Kidney (tissue), 13 donors: ENCODE measurements at regions not wholly inside any gene's neighbourhood (a gene's known extent, or its start where the extent isn't known, plus 50 kb on each side); places are given as distances from the start of the nearest gene placed in this dataset.
"Not testable (repeated sequence)": the region's sequence is repeated elsewhere in the genome, so short reads cannot be mapped to it uniquely, and the experiment has no call there.

Experiments
- DNase-seq, 5 donors: peaks; one replicate each; pipeline ENCODE4 v3.0.0-alpha.2; 2013 to 2020
- FAIRE-seq: peaks from 2 replicates; lab custom pipeline; 2012; peaks lifted over from hg19 to GRCh38; lab: Jason Lieb, UNC
- H3K27ac ChIP-seq, 2 donors: one replicate each; pipeline ENCODE4 v1.7.0; 2013; ENCODE audit warnings: low read depth in 2 of 2, low read length in 2 of 2, inconsistent platforms in 1 of 2
- H3K27me3 ChIP-seq: one replicate; pipeline ENCODE4 v1.7.1; 2013; ENCODE audit warnings: low read length, inconsistent platforms; ENCODE audit not compliant: control insufficient read depth, insufficient read depth
- H3K36me3 ChIP-seq, 3 donors: one replicate each; pipeline versions ENCODE4 v1.7.0 to v1.7.1; 2013; ENCODE audit warnings: low read length in 3 of 3, control low read depth in 1 of 3, inconsistent platforms in 1 of 3; ENCODE audit not compliant: insufficient read depth in 3 of 3, control insufficient read depth in 2 of 3
- H3K4me1 ChIP-seq, 3 donors: one replicate each; pipeline versions ENCODE4 v1.7.0 to v1.7.1; 2013; ENCODE audit warnings: low read length in 3 of 3, inconsistent platforms in 1 of 3, low read depth in 1 of 3; ENCODE audit not compliant: control insufficient read depth in 2 of 3, insufficient read depth in 2 of 3
- H3K4me3 ChIP-seq, 3 donors: one replicate each; pipeline versions ENCODE4 v1.7.0 to v1.8.1; 2013; ENCODE audit warnings: low read length in 3 of 3, control low read depth in 1 of 3, inconsistent platforms in 1 of 3
- H3K9ac ChIP-seq, 3 donors: one replicate each; pipeline versions ENCODE4 v1.7.0 to v1.7.1; 2013; ENCODE audit warnings: low read length in 3 of 3, control low read depth in 1 of 3, inconsistent platforms in 1 of 3
- H3K9me3 ChIP-seq, 3 donors: one replicate each; pipeline versions ENCODE4 v1.7.0 to v1.7.1; 2013; ENCODE audit warnings: low read length in 3 of 3, control low read depth in 1 of 3, inconsistent platforms in 1 of 3; ENCODE audit not compliant: control insufficient read depth in 2 of 3, insufficient read depth in 1 of 3
- intact Hi-C: fragments of 100-400 bp; cut with DNase I; formaldehyde crosslinking; loops from one replicate; pipeline ENCODE4 v1.11.1; 2022
- TF ChIP-seq, protein P1 (sequence below): IDR thresholded peaks from 3 replicates; pipeline ENCODE4 v1.5.1; 2012; ENCODE audit warnings: mild to moderate bottlenecking, moderate library complexity, borderline replicate concordance; ENCODE audit not compliant: insufficient read depth; ENCODE audit errors: extremely low read depth
- donor health status: control.
- donor health status: control.
- donor health status: control.
- donor health status: control.
- donor health status: control.
- donor health status: DM: yes; HTN: yes; CAD: no.
- donor health status: Normal renal cell carcinoma (clear cell type).

DNA sequence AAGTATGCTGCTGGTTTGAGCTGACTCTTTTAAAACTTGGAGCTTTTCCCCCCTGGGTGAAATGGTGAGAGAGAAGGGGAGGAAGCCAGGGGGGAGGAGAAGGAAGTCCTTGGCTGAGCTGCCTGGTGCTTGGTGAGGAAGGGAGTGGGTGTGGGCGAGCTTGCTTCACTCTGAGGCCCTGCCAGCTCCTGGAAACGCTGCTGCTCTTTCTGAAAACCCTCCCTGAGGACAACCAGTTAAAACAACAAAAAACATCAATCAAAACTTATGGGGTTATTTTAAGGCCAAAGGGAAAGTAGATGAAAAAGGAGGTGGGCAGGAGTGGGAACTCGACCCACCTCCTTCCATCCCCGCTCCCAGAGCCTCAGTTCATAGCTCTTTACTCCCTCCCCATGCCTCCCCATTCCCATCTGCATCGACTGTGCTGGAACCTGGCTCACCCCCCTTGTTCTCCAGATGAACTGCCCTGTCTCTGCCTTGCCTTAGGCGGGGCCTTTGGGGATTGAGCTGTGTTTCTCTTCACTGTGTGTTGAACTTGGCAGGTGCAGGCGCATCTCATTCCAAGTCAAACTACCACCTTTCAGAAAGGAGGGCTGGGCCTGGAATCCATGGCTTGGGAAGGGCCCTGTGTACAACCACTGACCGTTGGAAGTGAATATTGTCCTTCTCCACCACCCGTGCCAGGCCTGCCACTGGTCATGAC lies 166.1 kb downstream of the ZNF621 start:
- H3K9ac ChIP-seq: no peak overlapping the region
- no peak overlapping the region for H3K4me3 ChIP-seq
- intact Hi-C loops: no loop called here
- peaks cover 0 to 8% (median 0%) of the 10 kb centered on the region in 3 donors for H3K4me1 ChIP-seq
- FAIRE-seq (no peak), DNase-seq (peak; percentile 26 to 82 (median 43))
- no peak overlapping the region for H3K27ac ChIP-seq
- H3K27me3 ChIP-seq: no peaks in the 10 kb centered on the region
- H3K9me3 ChIP-seq: no peaks in the 10 kb centered on the region
- TF ChIP-seq, protein P1, sequence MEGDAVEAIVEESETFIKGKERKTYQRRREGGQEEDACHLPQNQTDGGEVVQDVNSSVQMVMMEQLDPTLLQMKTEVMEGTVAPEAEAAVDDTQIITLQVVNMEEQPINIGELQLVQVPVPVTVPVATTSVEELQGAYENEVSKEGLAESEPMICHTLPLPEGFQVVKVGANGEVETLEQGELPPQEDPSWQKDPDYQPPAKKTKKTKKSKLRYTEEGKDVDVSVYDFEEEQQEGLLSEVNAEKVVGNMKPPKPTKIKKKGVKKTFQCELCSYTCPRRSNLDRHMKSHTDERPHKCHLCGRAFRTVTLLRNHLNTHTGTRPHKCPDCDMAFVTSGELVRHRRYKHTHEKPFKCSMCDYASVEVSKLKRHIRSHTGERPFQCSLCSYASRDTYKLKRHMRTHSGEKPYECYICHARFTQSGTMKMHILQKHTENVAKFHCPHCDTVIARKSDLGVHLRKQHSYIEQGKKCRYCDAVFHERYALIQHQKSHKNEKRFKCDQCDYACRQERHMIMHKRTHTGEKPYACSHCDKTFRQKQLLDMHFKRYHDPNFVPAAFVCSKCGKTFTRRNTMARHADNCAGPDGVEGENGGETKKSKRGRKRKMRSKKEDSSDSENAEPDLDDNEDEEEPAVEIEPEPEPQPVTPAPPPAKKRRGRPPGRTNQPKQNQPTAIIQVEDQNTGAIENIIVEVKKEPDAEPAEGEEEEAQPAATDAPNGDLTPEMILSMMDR: no peak
- H3K36me3 ChIP-seq: no peaks in the 10 kb centered on the region

DNA sequence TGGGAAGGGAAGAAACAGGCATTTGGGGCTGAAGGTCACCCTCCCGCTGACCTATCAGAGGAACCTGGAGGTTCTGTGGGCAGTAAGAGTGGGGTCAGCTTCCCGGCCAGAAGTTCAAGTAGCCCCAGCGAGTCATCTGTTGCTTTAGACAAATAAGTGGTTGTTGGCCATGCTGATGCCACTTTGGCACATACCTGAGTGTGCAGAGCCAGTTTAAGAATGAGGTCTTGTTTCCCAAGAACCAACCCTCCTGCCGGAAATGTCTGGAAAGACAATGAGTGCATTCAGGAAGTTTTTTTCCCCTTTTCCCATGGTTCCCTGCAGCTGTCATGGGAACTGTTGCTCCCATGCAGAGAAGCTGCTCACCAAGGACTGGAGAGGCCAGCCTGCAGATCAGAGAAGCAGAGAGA lies 166.7 kb downstream of the ZNF621 start:
- peaks cover 0 to 8% (median 0%) of the 10 kb centered on the region in 3 donors for H3K4me1 ChIP-seq
- peak in 1 of 5 donors; percentile 12 for DNase-seq
- intact Hi-C loops: no loop called here
- no peak overlapping the region for H3K4me3 ChIP-seq
- no peaks in the 10 kb centered on the region for H3K9me3 ChIP-seq
- no peak overlapping the region for H3K27ac ChIP-seq
- H3K36me3 ChIP-seq: no peaks in the 10 kb centered on the region
- H3K27me3 ChIP-seq: no peaks in the 10 kb centered on the region
- TF ChIP-seq, protein P1: no peak
- FAIRE-seq: no peak
- no peak overlapping the region for H3K9ac ChIP-seq

DNA sequence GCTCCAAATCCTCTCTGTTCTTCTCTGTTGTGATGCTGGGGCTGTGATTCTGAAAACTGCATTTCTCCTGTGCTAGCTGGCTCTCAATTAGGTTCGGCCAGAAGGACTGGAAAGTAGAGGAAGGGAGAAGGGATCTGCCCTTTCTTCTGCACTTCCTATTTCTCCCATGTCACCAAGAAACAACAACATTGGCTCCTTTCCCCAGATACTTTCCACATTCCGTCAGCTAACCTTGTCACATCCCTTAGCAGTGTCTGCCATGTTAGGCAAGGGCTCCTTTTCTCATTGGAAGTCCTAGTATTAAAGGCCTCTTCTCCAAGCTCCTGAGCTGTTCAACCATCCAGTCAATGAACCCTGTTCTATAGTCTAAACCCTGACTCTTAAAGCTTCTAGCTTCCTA lies 171.1 kb downstream of the ZNF621 start:
- Histone ChIP-seq H3K27ac (no peak overlapping the region), H3K27me3 (no peaks in the 10 kb centered on the region), H3K4me1 (no peaks in the 10 kb centered on the region), H3K4me3 (no peak overlapping the region), H3K9ac (no peak overlapping the region), H3K9me3 (no peaks in the 10 kb centered on the region), H3K36me3 (no peaks in the 10 kb centered on the region)
- TF ChIP-seq, protein P1: no peak
- intact Hi-C loops: no loop called here
- FAIRE-seq: no peak
- no peak for DNase-seq

DNA sequence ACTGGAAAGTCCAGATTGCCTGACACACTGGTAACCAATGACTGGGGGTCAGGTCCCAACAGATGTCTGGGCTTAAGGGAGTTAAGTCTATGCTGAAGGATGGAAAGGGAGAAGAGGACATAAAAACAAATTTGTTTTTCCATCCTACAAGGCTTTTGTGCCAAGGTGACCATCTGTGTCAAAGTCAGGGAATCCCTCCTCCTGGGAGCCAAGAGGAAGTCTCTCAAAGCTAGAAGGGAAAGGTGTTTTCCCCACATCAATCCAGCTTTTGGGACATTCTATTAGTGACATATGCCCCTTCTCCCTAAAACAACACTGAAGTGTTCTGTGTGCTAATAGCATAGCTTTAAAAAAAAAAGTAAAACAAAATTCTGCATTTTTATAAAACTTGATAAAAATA lies 173.9 kb downstream of the ZNF621 start:
- H3K9me3 ChIP-seq, H3K27me3 ChIP-seq, H3K9ac ChIP-seq, H3K36me3 ChIP-seq, H3K4me1 ChIP-seq, DNase-seq, H3K4me3 ChIP-seq, H3K27ac ChIP-seq, FAIRE-seq, intact Hi-C loops: not testable (repeated sequence)
